Activated CD8-positive, alpha-beta memory T cell treated with anti-CD3 and anti-CD28 coated beads for 36 hours (primary cell): ENCODE measurements at regions not wholly inside any gene's neighbourhood (a gene's known extent, or its start where the extent isn't known, plus 50 kb on each side); places are given as distances from the start of the nearest gene placed in this dataset.

Experiments used
- CTCF ChIA-PET: fragments of 350-600 bp; sonication (Branson Sonifier 250); formaldehyde crosslinking; loops from one replicate; lab custom pipeline; 2021; ENCODE audit warnings: antibody characterized with exemption; lab: Charles Lee
- POLR2A ChIA-PET: fragments of 350-600 bp; sonication (Branson Sonifier 250); formaldehyde crosslinking; loops from one replicate; lab custom pipeline; 2021; ENCODE audit warnings: antibody characterized with exemption; lab: Charles Lee

DNA sequence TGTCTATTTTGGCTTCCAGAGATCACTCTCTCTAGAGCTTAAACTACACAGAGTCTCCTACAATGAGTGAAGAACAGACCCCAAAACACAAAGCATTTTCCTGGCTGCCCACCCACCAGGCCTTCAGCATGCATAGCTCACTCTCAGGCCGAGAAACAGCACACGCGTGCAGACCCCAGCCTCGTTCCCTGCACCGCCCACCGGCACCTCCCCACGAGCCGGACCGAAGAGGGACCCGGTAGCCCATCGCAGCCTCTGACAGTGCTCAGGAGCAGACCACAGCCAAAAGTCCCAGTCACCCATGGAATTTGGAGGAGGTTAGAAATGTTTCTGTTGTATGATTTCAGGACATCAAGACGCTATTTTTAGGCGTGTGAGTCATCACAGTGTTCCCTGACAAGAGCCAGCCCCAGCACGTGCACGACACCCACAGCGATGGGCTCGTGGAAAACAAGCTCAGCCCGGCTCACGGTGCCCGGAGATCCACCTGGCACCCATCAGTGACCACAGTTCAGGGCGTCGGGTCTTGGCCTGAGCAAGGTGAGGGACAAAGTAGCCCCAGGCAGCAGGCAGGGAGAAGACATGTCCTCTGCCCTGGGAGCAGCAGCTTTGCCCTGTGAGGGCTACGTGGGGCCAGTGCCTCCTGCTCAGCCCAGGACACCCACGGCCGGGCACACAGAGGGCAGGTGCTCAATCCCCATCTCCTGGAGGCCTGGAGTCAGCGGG lies 50.1 kb upstream of the SPACA7 start:
- POLR2A ChIA-PET, result no interaction called here
- CTCF ChIA-PET, result no interaction called here
